ENCODE measurements at regions not wholly inside any gene's neighbourhood (a gene's known extent, or its start where the extent isn't known, plus 50 kb on each side); places are given as distances from the start of the nearest gene placed in this dataset.

DNA sequence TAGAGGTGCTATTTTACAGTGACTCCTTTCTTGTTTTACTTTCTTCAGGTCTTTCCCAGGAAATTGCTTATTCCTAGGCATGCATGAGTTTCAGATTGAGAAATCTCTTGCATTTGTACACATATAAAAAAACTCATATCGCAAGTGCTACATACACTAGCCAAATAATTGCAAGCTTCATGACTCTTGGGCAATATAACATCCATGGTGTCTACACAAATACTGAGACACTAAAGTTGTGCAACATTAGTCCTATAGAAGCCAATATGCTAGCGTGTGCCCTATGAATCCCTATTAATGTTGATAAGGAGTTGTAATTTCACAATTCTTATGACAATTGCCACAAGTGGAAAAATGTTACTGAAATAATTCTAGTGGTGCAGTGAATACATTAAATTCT lies 591.0 kb downstream of the ADGRL2 start:
- Histone ChIP-seq H3K36me3 (no peaks in the 10 kb centered on the region), H3K4me1 (ENCODE audit: insufficient read depth) (no peaks in the 10 kb centered on the region), H3K27ac (no peak overlapping the region), H3K4me3 (no peak overlapping the region), H3K27me3 (no peaks in the 10 kb centered on the region), H3K9me3 (no peaks in the 10 kb centered on the region)
- DNase-seq = no peak
- intact Hi-C loops (cut with DNase I) = loop anchor here in 1 of 4 donors (5.0 kb wide), 1 partner anchor 1861 kb away; no protein-coding TSS in a partner anchor
- 93 to 98% (median 98%) methylated on average over 2 of the region's 2 CpGs for WGBS, 3 donors
- TF ChIP-seq POLR2A (IDR thresholded peaks at IDR 0.05) (no peak), EP300 (IDR thresholded peaks at IDR 0.05) (no peak)
- TF ChIP-seq, protein P1, sequence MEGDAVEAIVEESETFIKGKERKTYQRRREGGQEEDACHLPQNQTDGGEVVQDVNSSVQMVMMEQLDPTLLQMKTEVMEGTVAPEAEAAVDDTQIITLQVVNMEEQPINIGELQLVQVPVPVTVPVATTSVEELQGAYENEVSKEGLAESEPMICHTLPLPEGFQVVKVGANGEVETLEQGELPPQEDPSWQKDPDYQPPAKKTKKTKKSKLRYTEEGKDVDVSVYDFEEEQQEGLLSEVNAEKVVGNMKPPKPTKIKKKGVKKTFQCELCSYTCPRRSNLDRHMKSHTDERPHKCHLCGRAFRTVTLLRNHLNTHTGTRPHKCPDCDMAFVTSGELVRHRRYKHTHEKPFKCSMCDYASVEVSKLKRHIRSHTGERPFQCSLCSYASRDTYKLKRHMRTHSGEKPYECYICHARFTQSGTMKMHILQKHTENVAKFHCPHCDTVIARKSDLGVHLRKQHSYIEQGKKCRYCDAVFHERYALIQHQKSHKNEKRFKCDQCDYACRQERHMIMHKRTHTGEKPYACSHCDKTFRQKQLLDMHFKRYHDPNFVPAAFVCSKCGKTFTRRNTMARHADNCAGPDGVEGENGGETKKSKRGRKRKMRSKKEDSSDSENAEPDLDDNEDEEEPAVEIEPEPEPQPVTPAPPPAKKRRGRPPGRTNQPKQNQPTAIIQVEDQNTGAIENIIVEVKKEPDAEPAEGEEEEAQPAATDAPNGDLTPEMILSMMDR (IDR thresholded peaks at IDR 0.05) = no peak

DNA sequence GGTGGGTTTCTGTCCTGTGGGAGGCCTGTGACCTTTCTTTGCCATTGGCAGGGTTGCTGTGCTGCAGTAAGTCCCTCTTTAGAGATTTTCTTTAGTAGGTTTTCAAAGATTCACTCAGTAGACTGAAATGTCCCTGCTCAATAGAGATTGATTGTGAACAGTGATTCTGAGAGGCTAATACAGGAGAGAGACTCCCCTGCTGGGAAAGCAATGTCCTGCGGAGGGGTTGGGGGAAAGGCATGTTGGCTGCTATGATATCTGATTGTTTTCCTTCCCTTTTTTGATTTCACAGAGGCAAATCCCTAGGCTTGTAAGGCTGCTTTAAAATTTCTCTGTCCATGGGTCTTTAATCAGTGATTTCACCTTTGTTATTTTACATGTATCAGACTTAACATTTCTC lies 589.9 kb downstream of the ADGRL2 start:
- intact Hi-C loops (cut with DNase I) = loop anchor here in 1 of 4 donors (5.0 kb wide), 1 partner anchor 1862 kb away; no protein-coding TSS in a partner anchor
- no peaks in the 10 kb centered on the region for H3K4me1 ChIP-seq (ENCODE audit: insufficient read depth)
- 79 to 90% (median 79%) methylated on average over 1 of the region's 1 CpG for WGBS, 3 donors

DNA sequence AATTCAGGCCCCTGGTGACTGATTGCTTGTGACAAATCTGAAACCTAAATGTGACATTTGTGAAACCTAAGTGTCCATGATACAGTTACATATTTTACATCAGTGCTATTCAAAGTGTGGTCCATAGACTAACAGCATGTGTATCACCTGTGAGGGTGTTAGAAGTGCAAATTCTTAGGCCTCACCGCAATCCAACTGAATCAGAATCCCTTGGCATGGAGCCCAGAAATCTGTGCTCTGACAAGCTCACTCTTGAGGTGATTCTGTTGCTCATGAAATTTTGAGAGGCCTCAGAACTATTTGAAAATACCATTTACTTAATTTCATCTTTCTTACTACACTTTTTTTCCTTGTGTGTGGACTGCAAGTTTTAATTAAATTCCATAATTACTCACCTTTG lies 587.9 kb downstream of the ADGRL2 start:
- no peaks in the 10 kb centered on the region for H3K36me3 ChIP-seq
- no peak for DNase-seq
- no peaks in the 10 kb centered on the region for H3K9me3 ChIP-seq
- 85 to 92% (median 89%) methylated on average over 1 of the region's 1 CpG for WGBS, 3 donors
- no peak for TF ChIP-seq EP300 (IDR thresholded peaks at IDR 0.05)
- TF ChIP-seq, protein P1 (IDR thresholded peaks at IDR 0.05) = no peak
- TF ChIP-seq POLR2A (IDR thresholded peaks at IDR 0.05) = no peak
- intact Hi-C loops (cut with DNase I) = no loop called here
- H3K4me1 ChIP-seq (ENCODE audit: insufficient read depth) = no peaks in the 10 kb centered on the region
- H3K4me3 ChIP-seq = no peak overlapping the region
- no peak overlapping the region for H3K27ac ChIP-seq
- no peaks in the 10 kb centered on the region for H3K27me3 ChIP-seq

More for the DNA sequence above, 589.9 kb downstream of the ADGRL2 start:
- Histone ChIP-seq H3K4me3 (no peak overlapping the region), H3K27me3 (no peaks in the 10 kb centered on the region), H3K9me3 (no peaks in the 10 kb centered on the region), H3K27ac (no peak overlapping the region), H3K36me3 (no peaks in the 10 kb centered on the region)
- TF ChIP-seq POLR2A (IDR thresholded peaks at IDR 0.05) (no peak), EP300 (IDR thresholded peaks at IDR 0.05) (no peak)
- TF ChIP-seq, protein P1 (IDR thresholded peaks at IDR 0.05) = no peak
- DNase-seq = no peak

DNA sequence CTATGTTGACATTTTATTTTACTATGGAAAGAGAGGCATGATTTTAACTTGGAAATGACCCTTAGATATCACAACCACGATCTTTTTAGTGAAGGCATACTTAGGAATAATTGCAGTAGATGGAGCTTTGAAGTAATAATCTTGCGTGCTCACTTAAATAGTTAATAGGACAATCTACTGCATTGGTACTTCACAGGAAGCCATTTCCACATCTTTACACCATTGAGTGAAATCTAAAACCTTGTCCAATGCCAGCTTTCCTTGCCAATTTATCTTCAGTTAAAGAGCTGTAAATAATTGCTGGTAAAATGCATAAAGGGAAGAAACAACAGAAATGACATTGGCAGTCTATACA lies 586.3 kb downstream of the ADGRL2 start:
- H3K36me3 ChIP-seq = no peaks in the 10 kb centered on the region
- intact Hi-C loops (cut with DNase I) = no loop called here
- DNase-seq = no peak
- no peaks in the 10 kb centered on the region for H3K4me1 ChIP-seq (ENCODE audit: insufficient read depth)
- no peaks in the 10 kb centered on the region for H3K9me3 ChIP-seq
- no peak overlapping the region for H3K4me3 ChIP-seq
- 71 to 74% (median 73%) methylated on average over 2 of the region's 2 CpGs for WGBS, 3 donors
- H3K27me3 ChIP-seq = no peaks in the 10 kb centered on the region
- H3K27ac ChIP-seq = no peak overlapping the region
- TF ChIP-seq EP300 (IDR thresholded peaks at IDR 0.05) = no peak
- TF ChIP-seq, protein P1 (IDR thresholded peaks at IDR 0.05) = no peak
- no peak for TF ChIP-seq POLR2A (IDR thresholded peaks at IDR 0.05)
